ENCODE measurements at regions not wholly inside any gene's neighbourhood (a gene's known extent, or its start where the extent isn't known, plus 50 kb on each side); places are given as distances from the start of the nearest gene placed in this dataset.
"Not testable (repeated sequence)": the region's sequence is repeated elsewhere in the genome, so short reads cannot be mapped to it uniquely, and the experiment has no call there.

DNA sequence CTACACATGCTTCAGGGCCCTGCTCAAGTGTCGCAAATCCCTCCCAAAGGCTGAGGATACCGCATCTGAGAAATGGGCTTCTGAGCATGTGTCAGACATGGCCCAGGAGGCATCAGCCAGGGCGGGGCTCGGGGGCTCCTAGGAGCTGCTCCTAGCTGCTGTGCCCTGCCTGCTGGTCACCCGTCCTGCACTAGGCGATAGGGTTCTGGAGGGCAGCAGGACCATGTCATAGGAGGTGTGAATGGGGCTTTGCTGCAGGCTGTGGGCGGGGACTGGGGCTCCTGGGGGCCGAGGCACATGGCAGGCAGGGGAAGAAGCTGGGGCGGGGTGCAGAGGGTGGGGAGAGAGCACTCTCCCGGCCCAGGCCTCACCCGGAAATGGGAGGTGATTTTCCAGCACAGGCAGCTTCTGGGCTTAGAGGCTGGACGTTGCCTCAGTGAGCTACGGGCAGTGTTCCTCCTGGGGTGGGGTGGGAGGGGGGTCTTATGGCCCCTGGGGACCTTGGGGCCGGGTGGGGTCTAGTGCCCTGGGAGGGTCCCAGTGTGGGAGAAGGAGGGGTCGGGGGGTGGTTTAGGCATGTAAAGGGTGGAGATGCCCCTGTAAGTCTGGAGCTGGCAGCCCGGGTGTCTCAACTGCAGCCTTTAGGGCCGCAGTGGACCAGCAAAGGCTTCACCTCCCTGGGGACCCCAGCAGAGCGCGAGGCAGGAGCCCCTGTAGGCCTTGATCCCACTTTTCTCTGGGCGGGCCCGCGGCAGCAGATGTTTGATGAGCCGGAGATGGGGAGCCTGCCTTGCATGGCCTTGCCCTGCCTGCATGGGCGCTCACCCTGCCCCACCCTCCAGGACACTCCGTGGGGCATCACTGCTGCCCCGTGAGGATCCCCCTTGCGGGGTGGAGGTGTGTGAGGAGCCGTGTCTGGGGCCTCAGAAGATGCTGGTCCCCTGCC is 98.6 kb upstream of the LRPAP1 start:
- Mint-ChIP-seq H3K4me1 (peaks cover 21% of the 10 kb centered on the region), H3K4me3 (no peak overlapping the region), H3K9me3 (peaks cover 9% of the 10 kb centered on the region), H3K36me3 (peaks cover 1% of the 10 kb centered on the region), H3K27ac (peak overlapping the region; percentile 74), H3K27me3 (ENCODE audit: insufficient read depth, low read depth) (peaks cover 5% of the 10 kb centered on the region)
- H3K4me2 ChIP-seq: no peak overlapping the region
- no peak overlapping the region for H3K4me3 ChIP-seq
- no peak for DNase-seq (ENCODE audit: low spot score)
- H3F3A ChIP-seq (ENCODE audit: low read depth): no peaks in the 10 kb centered on the region
- no peaks in the 10 kb centered on the region for H3K9me3 ChIP-seq (ENCODE audit: low read depth)
- H3K27ac ChIP-seq: no peak overlapping the region
- H3K27me3 ChIP-seq: no peaks in the 10 kb centered on the region
- H3K9ac ChIP-seq: no peak overlapping the region
- TF ChIP-seq EZH2 (IDR thresholded peaks at IDR 0.05) (no peak), EZH2phosphoT487 (IDR thresholded peaks at IDR 0.05) (no peak)
- TF ChIP-seq, protein P1, sequence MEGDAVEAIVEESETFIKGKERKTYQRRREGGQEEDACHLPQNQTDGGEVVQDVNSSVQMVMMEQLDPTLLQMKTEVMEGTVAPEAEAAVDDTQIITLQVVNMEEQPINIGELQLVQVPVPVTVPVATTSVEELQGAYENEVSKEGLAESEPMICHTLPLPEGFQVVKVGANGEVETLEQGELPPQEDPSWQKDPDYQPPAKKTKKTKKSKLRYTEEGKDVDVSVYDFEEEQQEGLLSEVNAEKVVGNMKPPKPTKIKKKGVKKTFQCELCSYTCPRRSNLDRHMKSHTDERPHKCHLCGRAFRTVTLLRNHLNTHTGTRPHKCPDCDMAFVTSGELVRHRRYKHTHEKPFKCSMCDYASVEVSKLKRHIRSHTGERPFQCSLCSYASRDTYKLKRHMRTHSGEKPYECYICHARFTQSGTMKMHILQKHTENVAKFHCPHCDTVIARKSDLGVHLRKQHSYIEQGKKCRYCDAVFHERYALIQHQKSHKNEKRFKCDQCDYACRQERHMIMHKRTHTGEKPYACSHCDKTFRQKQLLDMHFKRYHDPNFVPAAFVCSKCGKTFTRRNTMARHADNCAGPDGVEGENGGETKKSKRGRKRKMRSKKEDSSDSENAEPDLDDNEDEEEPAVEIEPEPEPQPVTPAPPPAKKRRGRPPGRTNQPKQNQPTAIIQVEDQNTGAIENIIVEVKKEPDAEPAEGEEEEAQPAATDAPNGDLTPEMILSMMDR (IDR thresholded peaks at IDR 0.05): no peak
- no peaks in the 10 kb centered on the region for H3K36me3 ChIP-seq
- H4K20me1 ChIP-seq (ENCODE audit: low read depth): no peaks in the 10 kb centered on the region
- no peaks in the 10 kb centered on the region for H3K79me2 ChIP-seq (ENCODE audit: low read depth)
- H3K4me1 ChIP-seq: no peaks in the 10 kb centered on the region
- no peak overlapping the region for H2AFZ ChIP-seq (replicated peaks)

DNA sequence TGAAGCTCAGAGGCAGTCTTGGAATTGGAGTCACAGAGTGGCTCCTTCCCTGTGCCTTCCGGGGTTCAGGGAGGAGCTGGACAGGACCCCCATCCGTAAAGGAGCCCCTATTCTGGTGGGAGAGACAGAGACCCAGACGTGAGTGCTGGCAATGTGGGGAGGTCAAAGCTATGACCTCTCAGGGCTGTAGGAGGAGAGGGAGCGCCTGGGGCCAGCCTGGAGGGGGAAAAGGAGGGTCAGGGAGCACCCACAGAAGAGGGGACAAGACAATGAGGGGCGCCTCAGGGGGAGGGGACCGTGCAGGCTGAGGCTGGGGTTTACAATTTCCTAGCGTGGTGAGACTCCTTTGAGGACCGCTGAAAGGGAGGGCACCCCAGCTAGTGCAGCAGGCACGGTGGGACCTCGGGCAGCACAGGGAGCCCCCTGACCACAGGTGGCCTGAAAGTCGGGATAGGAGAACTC is 97.9 kb upstream of the LRPAP1 start:
- Histone ChIP-seq H3F3A (ENCODE audit: low read depth) (no peaks in the 10 kb centered on the region), H3K4me2 (no peak overlapping the region), H3K9ac (no peak overlapping the region), H3K9me3 (ENCODE audit: low read depth) (no peaks in the 10 kb centered on the region), H3K79me2 (ENCODE audit: low read depth) (no peaks in the 10 kb centered on the region), H3K36me3 (no peaks in the 10 kb centered on the region), H3K4me3 (no peak overlapping the region), H4K20me1 (ENCODE audit: low read depth) (no peaks in the 10 kb centered on the region), H3K27me3 (no peaks in the 10 kb centered on the region), H3K4me1 (no peaks in the 10 kb centered on the region), H3K27ac (no peak overlapping the region), H2AFZ (replicated peaks) (no peak overlapping the region)
- no peak for DNase-seq (ENCODE audit: low spot score)
- peaks cover 28% of the 10 kb centered on the region for H3K4me1 Mint-ChIP-seq
- TF ChIP-seq EZH2phosphoT487 (IDR thresholded peaks at IDR 0.05): no peak
- TF ChIP-seq, protein P1 (IDR thresholded peaks at IDR 0.05): no peak
- TF ChIP-seq EZH2 (IDR thresholded peaks at IDR 0.05): no peak
- H3K36me3 Mint-ChIP-seq: peaks cover 1% of the 10 kb centered on the region
- peaks cover 5% of the 10 kb centered on the region for H3K27me3 Mint-ChIP-seq (ENCODE audit: insufficient read depth, low read depth)
- H3K27ac Mint-ChIP-seq: peak overlapping the region; percentile 74
- H3K4me3 Mint-ChIP-seq: no peak overlapping the region
- H3K9me3 Mint-ChIP-seq: peaks cover 9% of the 10 kb centered on the region

DNA sequence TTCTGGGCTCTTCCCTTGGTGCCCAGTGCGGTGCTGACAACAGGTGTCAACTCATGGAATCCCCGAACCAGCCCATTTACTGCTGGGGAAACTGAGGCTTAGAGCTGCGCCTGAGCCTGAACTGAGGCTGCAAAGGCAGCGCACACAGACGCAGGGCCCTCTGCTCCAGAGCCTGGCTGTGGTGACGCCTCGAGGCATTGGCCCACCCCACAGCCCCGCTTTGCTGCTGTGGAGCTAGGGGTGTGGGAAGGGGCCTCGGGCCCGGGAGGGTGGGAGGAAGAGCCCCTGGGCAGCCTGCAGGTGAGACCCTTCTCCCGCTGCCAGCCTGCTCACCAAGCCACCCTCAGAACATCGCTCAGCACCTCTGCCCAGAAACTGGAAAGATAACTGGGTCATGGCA is 97.4 kb upstream of the LRPAP1 start:
- H3K36me3 ChIP-seq: no peaks in the 10 kb centered on the region
- H3K79me2 ChIP-seq (ENCODE audit: low read depth): no peaks in the 10 kb centered on the region
- no peak overlapping the region for H3K9ac ChIP-seq
- H3K4me1 Mint-ChIP-seq: peaks cover 33% of the 10 kb centered on the region
- H3F3A ChIP-seq (ENCODE audit: low read depth): no peaks in the 10 kb centered on the region
- H3K36me3 Mint-ChIP-seq: peaks cover 1% of the 10 kb centered on the region
- H3K4me1 ChIP-seq: no peaks in the 10 kb centered on the region
- no peak for DNase-seq (ENCODE audit: low spot score)
- H3K27ac Mint-ChIP-seq: peak overlapping the region; percentile 74
- H3K27me3 Mint-ChIP-seq (ENCODE audit: insufficient read depth, low read depth): peaks cover 9% of the 10 kb centered on the region
- TF ChIP-seq EZH2 (IDR thresholded peaks at IDR 0.05) (no peak), EZH2phosphoT487 (IDR thresholded peaks at IDR 0.05) (no peak)
- TF ChIP-seq, protein P1 (IDR thresholded peaks at IDR 0.05): no peak
- no peaks in the 10 kb centered on the region for H3K27me3 ChIP-seq
- H4K20me1 ChIP-seq (ENCODE audit: low read depth): no peaks in the 10 kb centered on the region
- no peak overlapping the region for H3K4me3 ChIP-seq
- peaks cover 9% of the 10 kb centered on the region for H3K9me3 Mint-ChIP-seq
- H3K4me3 Mint-ChIP-seq: no peak overlapping the region
- no peaks in the 10 kb centered on the region for H3K9me3 ChIP-seq (ENCODE audit: low read depth)
- H3K27ac ChIP-seq: no peak overlapping the region
- no peak overlapping the region for H2AFZ ChIP-seq (replicated peaks)
- H3K4me2 ChIP-seq: no peak overlapping the region

DNA sequence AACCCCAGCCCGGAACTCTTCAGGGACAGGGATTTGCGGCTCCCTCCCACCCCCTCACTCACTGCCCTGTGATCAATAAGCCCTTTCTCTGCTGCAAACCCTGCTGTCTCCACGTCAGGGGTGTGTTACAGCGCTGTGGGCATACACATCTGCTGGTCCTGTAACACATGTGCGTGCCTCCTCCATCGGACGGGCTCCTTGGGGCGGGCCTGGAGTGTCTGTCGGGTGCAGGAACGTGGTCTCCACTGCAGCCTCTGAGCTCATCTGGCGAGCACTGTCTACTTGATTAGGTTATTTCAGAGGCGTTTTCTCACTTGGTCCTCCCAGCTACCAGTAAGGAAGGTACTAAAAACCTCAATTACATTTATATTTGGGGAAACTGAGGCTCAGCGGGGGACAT is 97.0 kb upstream of the LRPAP1 start:
- peak overlapping the region; percentile 50 for H3K27ac Mint-ChIP-seq
- H3K4me3 Mint-ChIP-seq: peak overlapping the region; percentile 41
- H3K4me3 ChIP-seq; H3K9me3 ChIP-seq (ENCODE audit: low read depth); DNase-seq (ENCODE audit: low spot score); H2AFZ ChIP-seq (replicated peaks); H3K9me3 Mint-ChIP-seq; H3K4me1 ChIP-seq; H3K36me3 Mint-ChIP-seq; H3K27ac ChIP-seq; H3K36me3 ChIP-seq; H3K27me3 ChIP-seq; H3K79me2 ChIP-seq (ENCODE audit: low read depth); H3K9ac ChIP-seq; H3F3A ChIP-seq (ENCODE audit: low read depth); H4K20me1 ChIP-seq (ENCODE audit: low read depth); H3K27me3 Mint-ChIP-seq (ENCODE audit: insufficient read depth, low read depth); H3K4me2 ChIP-seq: not testable (repeated sequence)
- H3K4me1 Mint-ChIP-seq: peaks cover 35% of the 10 kb centered on the region
